ENCODE measurements at regions not wholly inside any gene's neighbourhood (a gene's known extent, or its start where the extent isn't known, plus 50 kb on each side); places are given as distances from the start of the nearest gene placed in this dataset.

GRCh38 chr5:179410291-179411160, 65.3 kb upstream of the ADAMTS2 start:
- peak; percentile 23 for DNase-seq (ENCODE audit: low spot score)
- in situ Hi-C loops (cut with MboI; ENCODE audit: low pct_unique_long_range_greater_than_20kb, low sequenced_read_pairs, unreplicated experiment): no loop called here
- TF ChIP-seq, protein P1, sequence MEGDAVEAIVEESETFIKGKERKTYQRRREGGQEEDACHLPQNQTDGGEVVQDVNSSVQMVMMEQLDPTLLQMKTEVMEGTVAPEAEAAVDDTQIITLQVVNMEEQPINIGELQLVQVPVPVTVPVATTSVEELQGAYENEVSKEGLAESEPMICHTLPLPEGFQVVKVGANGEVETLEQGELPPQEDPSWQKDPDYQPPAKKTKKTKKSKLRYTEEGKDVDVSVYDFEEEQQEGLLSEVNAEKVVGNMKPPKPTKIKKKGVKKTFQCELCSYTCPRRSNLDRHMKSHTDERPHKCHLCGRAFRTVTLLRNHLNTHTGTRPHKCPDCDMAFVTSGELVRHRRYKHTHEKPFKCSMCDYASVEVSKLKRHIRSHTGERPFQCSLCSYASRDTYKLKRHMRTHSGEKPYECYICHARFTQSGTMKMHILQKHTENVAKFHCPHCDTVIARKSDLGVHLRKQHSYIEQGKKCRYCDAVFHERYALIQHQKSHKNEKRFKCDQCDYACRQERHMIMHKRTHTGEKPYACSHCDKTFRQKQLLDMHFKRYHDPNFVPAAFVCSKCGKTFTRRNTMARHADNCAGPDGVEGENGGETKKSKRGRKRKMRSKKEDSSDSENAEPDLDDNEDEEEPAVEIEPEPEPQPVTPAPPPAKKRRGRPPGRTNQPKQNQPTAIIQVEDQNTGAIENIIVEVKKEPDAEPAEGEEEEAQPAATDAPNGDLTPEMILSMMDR (IDR thresholded peaks at IDR 0.05; ENCODE audit: extremely low read depth, insufficient read depth, missing control alignments): no peak

DNA sequence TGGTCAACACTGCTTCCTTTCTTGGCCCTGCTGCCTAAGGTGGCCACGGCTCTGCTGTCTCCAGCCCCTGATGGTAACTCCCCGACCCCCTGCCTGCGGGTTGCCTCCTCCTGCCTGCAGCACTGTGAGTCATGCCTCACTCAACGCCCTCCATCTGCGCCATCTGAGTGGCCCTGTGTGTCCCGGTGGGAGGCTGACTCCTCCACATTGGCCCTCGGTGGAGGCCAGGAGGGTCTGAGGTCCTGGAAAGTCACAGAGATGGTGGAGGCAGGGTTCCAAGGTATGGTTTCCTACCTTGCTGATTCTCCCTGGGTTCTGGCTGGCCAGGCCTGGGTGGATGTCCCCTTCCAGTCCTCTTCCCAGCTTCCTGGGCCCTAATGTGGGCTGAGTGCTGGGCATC, 64.5 kb upstream of the ADAMTS2 start:
- in situ Hi-C loops (cut with MboI; ENCODE audit: low pct_unique_long_range_greater_than_20kb, low sequenced_read_pairs, unreplicated experiment): no loop called here
- no peak for DNase-seq (ENCODE audit: low spot score)
- TF ChIP-seq, protein P1 (IDR thresholded peaks at IDR 0.05; ENCODE audit: extremely low read depth, insufficient read depth, missing control alignments): no peak

- TF ChIP-seq, protein P1 (IDR thresholded peaks at IDR 0.05; ENCODE audit: extremely low read depth, insufficient read depth, missing control alignments): no peak
- in situ Hi-C loops (cut with MboI; ENCODE audit: low pct_unique_long_range_greater_than_20kb, low sequenced_read_pairs, unreplicated experiment): no loop called here
- no peak for DNase-seq (ENCODE audit: low spot score)
These were observed 63.4 kb upstream of the ADAMTS2 start for GRCh38 chr5:179408611-179409010.

DNA sequence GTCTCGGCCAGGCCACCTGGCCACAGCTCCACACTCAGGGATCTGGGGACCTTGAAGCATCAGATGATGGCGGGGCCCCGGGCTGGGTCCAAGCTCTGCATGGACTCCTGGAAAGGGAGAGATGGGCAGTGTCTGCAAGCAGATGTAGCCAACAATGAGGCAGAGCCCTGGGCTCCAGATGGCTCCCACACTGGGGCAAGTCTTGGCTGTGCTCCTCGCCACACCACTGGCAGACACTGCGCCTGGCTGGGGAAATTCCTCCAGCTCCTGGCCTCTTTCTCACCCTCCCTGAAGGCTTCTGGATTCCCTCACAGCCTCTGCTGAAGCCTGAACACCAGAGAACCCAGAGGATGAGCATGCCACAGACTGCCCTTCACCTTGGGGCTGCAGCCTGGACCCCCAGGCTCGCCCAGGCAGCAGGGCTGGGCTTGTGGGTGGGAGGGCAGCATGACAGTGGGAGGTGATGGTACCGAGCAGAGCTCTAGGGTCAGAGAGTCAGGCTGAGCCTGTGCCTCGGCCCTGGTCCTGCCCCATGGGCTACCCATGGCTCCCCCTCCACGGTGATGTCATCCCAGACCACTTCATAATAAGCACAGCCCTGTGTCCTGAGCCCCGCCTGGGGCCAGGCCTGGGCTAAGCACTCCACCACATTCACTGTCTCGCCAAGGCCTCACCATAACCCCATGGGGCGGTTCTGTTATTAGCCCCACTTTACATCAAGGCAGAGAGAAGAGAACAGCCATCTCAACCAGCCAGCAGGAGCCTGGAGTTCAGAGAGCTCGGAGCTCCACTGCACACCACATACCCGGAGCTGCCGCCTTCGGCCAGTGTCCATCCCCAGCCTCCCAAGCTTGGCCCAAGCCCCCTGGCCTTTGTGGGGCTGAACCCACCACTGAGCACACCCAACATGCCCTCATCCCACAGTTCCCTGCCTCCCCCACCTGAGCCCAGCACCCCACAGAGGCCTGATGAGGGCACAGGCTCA, 62.2 kb upstream of the ADAMTS2 start:
- TF ChIP-seq, protein P1 (IDR thresholded peaks at IDR 0.05; ENCODE audit: extremely low read depth, insufficient read depth, missing control alignments): no peak
- in situ Hi-C loops (cut with MboI; ENCODE audit: low pct_unique_long_range_greater_than_20kb, low sequenced_read_pairs, unreplicated experiment): no loop called here

GRCh38 chr5:179406031-179406961, 61.0 kb upstream of the ADAMTS2 start:
- no peak for DNase-seq (ENCODE audit: low spot score)
- TF ChIP-seq, protein P1 (IDR thresholded peaks at IDR 0.05; ENCODE audit: extremely low read depth, insufficient read depth, missing control alignments): no peak
- in situ Hi-C loops (cut with MboI; ENCODE audit: low pct_unique_long_range_greater_than_20kb, low sequenced_read_pairs, unreplicated experiment): no loop called here

More for the DNA sequence above, 62.2 kb upstream of the ADAMTS2 start:
- no peak for DNase-seq (ENCODE audit: low spot score)

Data from GM13977 (cell line).